GM23338 (cell line): ENCODE measurements at regions not wholly inside any gene's neighbourhood (a gene's known extent, or its start where the extent isn't known, plus 50 kb on each side); places are given as distances from the start of the nearest gene placed in this dataset.

ENCODE experiments used
- ATAC-seq: fragments of 200-7000 bp; cut with Tn5 transposase; 3 replicates; pipeline ENCODE4 v1.9.1; 2020
- DNase-seq: peaks from one replicate; pipeline ENCODE4 v3.0.0-alpha.2; 2015; ENCODE audit warnings: low spot score
- H2AFZ ChIP-seq: fragments of 200-600 bp; sonication (generic); 2 replicates; pipeline ENCODE4 v1.8.0; 2016; ENCODE audit warnings: antibody characterized with exemption, mild to moderate bottlenecking, moderate library complexity
- H3F3A ChIP-seq: fragments of 200-600 bp; sonication (generic); replicated peaks from 2 replicates; pipeline ENCODE4 v1.8.0; 2017; ENCODE audit warnings: antibody characterized with exemption, mixed run types, low read depth
- H3K27ac ChIP-seq: fragments of 200-600 bp; sonication (generic); 2 replicates; pipeline ENCODE4 v1.6.1; 2016; ENCODE audit warnings: low read depth
- H3K27me3 ChIP-seq: fragments of 200-600 bp; sonication (generic); 2 replicates; pipeline ENCODE4 v1.8.0; 2016; ENCODE audit warnings: mild to moderate bottlenecking, mixed run types, moderate library complexity; ENCODE audit not compliant: insufficient read depth
- H3K36me3 ChIP-seq: fragments of 200-600 bp; sonication (generic); 2 replicates; pipeline ENCODE4 v1.8.0; 2016; ENCODE audit warnings: mild to moderate bottlenecking; ENCODE audit not compliant: insufficient read depth
- H3K4me1 ChIP-seq: fragments of 200-600 bp; sonication (generic); 2 replicates; pipeline ENCODE4 v1.8.0; 2016; ENCODE audit warnings: mild to moderate bottlenecking, moderate library complexity; ENCODE audit not compliant: insufficient read depth
- H3K4me2 ChIP-seq: fragments of 200-600 bp; sonication (generic); 2 replicates; pipeline ENCODE4 v1.7.1; 2017; ENCODE audit warnings: mixed run types
- H3K4me3 ChIP-seq: fragments of 200-600 bp; sonication (generic); 2 replicates; pipeline ENCODE4 v1.6.1; 2016; ENCODE audit warnings: mixed run types
- H3K79me2 ChIP-seq: fragments of 200-600 bp; sonication (generic); replicated peaks from 2 replicates; pipeline ENCODE4 v1.8.0; 2017; ENCODE audit warnings: mild to moderate bottlenecking; ENCODE audit not compliant: insufficient read depth
- H3K9me2 ChIP-seq: fragments of 200-600 bp; sonication (generic); 2 replicates; pipeline ENCODE4 v1.8.0; 2017; ENCODE audit not compliant: insufficient read depth
- H4K20me1 ChIP-seq: fragments of 200-600 bp; sonication (generic); replicated peaks from 2 replicates; pipeline ENCODE4 v1.8.0; 2017; ENCODE audit warnings: mild to moderate bottlenecking; ENCODE audit not compliant: insufficient read depth
- H3K27ac Mint-ChIP-seq: 2 replicates; pipeline ENCODE4 v1.8.0; 2020; ENCODE audit warnings: inconsistent platforms, mild to moderate bottlenecking, moderate library complexity, mixed read lengths
- H3K27me3 Mint-ChIP-seq: 3 replicates; pipeline ENCODE4 v1.8.0; 2022; ENCODE audit warnings: low read depth, mild to moderate bottlenecking, moderate library complexity, mixed read lengths, inconsistent platforms; ENCODE audit not compliant: insufficient read depth, poor library complexity
- H3K36me3 Mint-ChIP-seq: 3 replicates; pipeline ENCODE4 v1.8.0; 2021; ENCODE audit warnings: low read depth, mild to moderate bottlenecking, inconsistent platforms, moderate library complexity, mixed read lengths
- H3K4me1 Mint-ChIP-seq: 3 replicates; pipeline ENCODE4 v1.8.0; 2020; ENCODE audit warnings: mild to moderate bottlenecking, inconsistent platforms, mixed read lengths
- H3K4me3 Mint-ChIP-seq: 3 replicates; pipeline ENCODE4 v1.8.0; 2021; ENCODE audit warnings: moderate library complexity, mild to moderate bottlenecking, inconsistent platforms, mixed read lengths
- H3K9me3 Mint-ChIP-seq: 3 replicates; pipeline ENCODE4 v1.8.0; 2020; ENCODE audit warnings: moderate library complexity, mild to moderate bottlenecking, inconsistent platforms, mixed read lengths
- CREB1 ChIP-seq: fragments of 250-450 bp; sonication (Bioruptor Pico); IDR thresholded peaks from 2 replicates; pipeline ENCODE4 v1.5.0; 2020; ENCODE audit warnings: low read depth, mild to moderate bottlenecking, moderate library complexity
- EZH2 ChIP-seq: fragments of 200-600 bp; sonication (generic); IDR thresholded peaks from one replicate; pipeline ENCODE4 v1.8.0; 2017; ENCODE audit warnings: antibody characterized with exemption, mild to moderate bottlenecking, low read depth; ENCODE audit not compliant: unreplicated experiment
- EZH2phosphoT487 ChIP-seq: fragments of 200-600 bp; sonication (generic); IDR thresholded peaks from one replicate; pipeline ENCODE4 v1.8.1; 2018; ENCODE audit warnings: antibody characterized with exemption; ENCODE audit not compliant: unreplicated experiment
- JUNB ChIP-seq: IDR thresholded peaks from one replicate; pipeline ENCODE4 v1.6.1; 2016; ENCODE audit warnings: antibody characterized with exemption; ENCODE audit not compliant: unreplicated experiment
- NANOG ChIP-seq: IDR thresholded peaks from 2 replicates; pipeline ENCODE4 v1.6.1; 2016; ENCODE audit warnings: antibody characterized with exemption, borderline replicate concordance
- STAT1 ChIP-seq: IDR thresholded peaks from one replicate; pipeline ENCODE4 v1.6.1; 2016; ENCODE audit warnings: antibody characterized with exemption; ENCODE audit not compliant: unreplicated experiment
- ZNF114 ChIP-seq: fragments of 250-450 bp; sonication (Bioruptor Pico); IDR thresholded peaks from 2 replicates; pipeline ENCODE4 v1.5.0; 2020; ENCODE audit warnings: mild to moderate bottlenecking, moderate library complexity
- ZNF331 ChIP-seq: fragments of 250-450 bp; sonication (Bioruptor Pico); IDR thresholded peaks from 2 replicates; pipeline ENCODE4 v1.5.0; 2020; ENCODE audit warnings: low read depth, mild to moderate bottlenecking, moderate library complexity
- TF ChIP-seq, protein P1 (sequence below): fragments of 250-450 bp; sonication (Bioruptor Pico); IDR thresholded peaks from 2 replicates; pipeline ENCODE4 v1.5.0; 2020; ENCODE audit warnings: mild to moderate bottlenecking, moderate library complexity
- TF ChIP-seq, protein P2 (sequence below): IDR thresholded peaks from one replicate; pipeline ENCODE4 v1.6.1; 2018; ENCODE audit warnings: antibody characterized with exemption; ENCODE audit not compliant: unreplicated experiment

GRCh38 chr7:101733713-101734475 is 83.5 kb upstream of the CUX1 start:
- H3K4me2 ChIP-seq = peak overlapping the region; percentile 70; the same call in 1 of the 2 replicates

DNA sequence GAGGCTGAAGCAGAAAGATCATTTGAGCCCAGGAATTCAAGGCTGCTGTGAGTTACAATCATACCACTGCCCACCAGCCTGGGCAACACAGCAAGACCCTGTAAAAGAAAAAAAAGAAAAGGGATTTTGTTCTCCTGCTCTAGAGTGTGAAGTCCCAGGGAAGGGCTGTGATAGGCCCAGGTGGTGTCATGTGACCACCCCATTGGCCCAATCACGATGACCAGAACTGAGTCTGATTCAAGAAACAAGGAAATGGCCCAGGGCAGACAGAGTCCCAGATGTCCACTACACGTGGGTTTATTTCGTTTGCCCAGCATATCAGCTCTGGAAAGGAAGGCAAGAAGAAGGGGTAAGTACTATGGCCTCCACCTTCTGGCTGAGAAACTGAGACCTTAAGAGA is 81.3 kb upstream of the CUX1 start:
- Mint-ChIP-seq H3K27ac (no peak overlapping the region), H3K36me3 (no peaks in the 10 kb centered on the region), H3K9me3 (no peaks in the 10 kb centered on the region), H3K4me1 (peaks cover 22% of the 10 kb centered on the region), H3K4me3 (no peak overlapping the region), H3K27me3 (peaks cover 16% of the 10 kb centered on the region)
- DNase-seq (no peak), ATAC-seq (no peak)
- peaks cover 13% of the 10 kb centered on the region; the same call in 1 of the 2 replicates for H3K4me1 ChIP-seq
- H3F3A ChIP-seq = peaks cover 4% of the 10 kb centered on the region; the same call in 1 of the 2 replicates
- H4K20me1 ChIP-seq = no peaks in the 10 kb centered on the region
- H3K79me2 ChIP-seq = no peaks in the 10 kb centered on the region
- no peaks in the 10 kb centered on the region for H3K27me3 ChIP-seq
- H3K27ac ChIP-seq = no peak overlapping the region
- no peaks in the 10 kb centered on the region for H3K36me3 ChIP-seq
- H3K4me2 ChIP-seq = no peak overlapping the region
- H2AFZ ChIP-seq = no peak overlapping the region
- H3K9me2 ChIP-seq = no peaks in the 10 kb centered on the region
- H3K4me3 ChIP-seq = no peak overlapping the region
- TF ChIP-seq NANOG (no peak), STAT1 (no peak), JUNB (no peak), ZNF114 (no peak), ZNF331 (CRISPR knock-in tag) (no peak), EZH2 (no peak)
- TF ChIP-seq, protein P1, sequence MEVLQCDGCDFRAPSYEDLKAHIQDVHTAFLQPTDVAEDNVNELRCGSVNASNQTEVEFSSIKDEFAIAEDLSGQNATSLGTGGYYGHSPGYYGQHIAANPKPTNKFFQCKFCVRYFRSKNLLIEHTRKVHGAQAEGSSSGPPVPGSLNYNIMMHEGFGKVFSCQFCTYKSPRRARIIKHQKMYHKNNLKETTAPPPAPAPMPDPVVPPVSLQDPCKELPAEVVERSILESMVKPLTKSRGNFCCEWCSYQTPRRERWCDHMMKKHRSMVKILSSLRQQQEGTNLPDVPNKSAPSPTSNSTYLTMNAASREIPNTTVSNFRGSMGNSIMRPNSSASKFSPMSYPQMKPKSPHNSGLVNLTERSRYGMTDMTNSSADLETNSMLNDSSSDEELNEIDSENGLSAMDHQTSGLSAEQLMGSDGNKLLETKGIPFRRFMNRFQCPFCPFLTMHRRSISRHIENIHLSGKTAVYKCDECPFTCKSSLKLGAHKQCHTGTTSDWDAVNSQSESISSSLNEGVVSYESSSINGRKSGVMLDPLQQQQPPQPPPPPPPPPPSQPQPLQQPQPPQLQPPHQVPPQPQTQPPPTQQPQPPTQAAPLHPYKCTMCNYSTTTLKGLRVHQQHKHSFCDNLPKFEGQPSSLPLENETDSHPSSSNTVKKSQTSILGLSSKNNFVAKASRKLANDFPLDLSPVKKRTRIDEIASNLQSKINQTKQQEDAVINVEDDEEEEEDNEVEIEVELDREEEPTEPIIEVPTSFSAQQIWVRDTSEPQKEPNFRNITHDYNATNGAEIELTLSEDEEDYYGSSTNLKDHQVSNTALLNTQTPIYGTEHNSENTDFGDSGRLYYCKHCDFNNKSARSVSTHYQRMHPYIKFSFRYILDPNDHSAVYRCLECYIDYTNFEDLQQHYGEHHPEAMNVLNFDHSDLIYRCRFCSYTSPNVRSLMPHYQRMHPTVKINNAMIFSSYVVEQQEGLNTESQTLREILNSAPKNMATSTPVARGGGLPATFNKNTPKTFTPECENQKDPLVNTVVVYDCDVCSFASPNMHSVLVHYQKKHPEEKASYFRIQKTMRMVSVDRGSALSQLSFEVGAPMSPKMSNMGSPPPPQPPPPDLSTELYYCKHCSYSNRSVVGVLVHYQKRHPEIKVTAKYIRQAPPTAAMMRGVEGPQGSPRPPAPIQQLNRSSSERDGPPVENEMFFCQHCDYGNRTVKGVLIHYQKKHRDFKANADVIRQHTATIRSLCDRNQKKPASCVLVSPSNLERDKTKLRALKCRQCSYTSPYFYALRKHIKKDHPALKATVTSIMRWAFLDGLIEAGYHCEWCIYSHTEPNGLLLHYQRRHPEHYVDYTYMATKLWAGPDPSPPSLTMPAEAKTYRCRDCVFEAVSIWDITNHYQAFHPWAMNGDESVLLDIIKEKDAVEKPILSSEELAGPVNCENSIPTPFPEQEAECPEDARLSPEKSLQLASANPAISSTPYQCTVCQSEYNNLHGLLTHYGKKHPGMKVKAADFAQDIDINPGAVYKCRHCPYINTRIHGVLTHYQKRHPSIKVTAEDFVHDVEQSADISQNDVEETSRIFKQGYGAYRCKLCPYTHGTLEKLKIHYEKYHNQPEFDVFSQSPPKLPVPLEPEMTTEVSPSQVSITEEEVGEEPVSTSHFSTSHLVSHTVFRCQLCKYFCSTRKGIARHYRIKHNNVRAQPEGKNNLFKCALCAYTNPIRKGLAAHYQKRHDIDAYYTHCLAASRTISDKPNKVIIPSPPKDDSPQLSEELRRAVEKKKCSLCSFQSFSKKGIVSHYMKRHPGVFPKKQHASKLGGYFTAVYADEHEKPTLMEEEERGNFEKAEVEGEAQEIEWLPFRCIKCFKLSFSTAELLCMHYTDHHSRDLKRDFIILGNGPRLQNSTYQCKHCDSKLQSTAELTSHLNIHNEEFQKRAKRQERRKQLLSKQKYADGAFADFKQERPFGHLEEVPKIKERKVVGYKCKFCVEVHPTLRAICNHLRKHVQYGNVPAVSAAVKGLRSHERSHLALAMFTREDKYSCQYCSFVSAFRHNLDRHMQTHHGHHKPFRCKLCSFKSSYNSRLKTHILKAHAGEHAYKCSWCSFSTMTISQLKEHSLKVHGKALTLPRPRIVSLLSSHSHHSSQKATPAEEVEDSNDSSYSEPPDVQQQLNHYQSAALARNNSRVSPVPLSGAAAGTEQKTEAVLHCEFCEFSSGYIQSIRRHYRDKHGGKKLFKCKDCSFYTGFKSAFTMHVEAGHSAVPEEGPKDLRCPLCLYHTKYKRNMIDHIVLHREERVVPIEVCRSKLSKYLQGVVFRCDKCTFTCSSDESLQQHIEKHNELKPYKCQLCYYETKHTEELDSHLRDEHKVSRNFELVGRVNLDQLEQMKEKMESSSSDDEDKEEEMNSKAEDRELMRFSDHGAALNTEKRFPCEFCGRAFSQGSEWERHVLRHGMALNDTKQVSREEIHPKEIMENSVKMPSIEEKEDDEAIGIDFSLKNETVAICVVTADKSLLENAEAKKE (CRISPR knock-in tag) = no peak

More at GRCh38 chr7:101733713-101734475, 83.5 kb upstream of the CUX1 start:
- TF ChIP-seq CREB1 (CRISPR knock-in tag) (peak; percentile 40; the same call in 1 of the 2 replicates), NANOG (no peak), EZH2phosphoT487 (no peak), EZH2 (no peak), ZNF114 (no peak)
- TF ChIP-seq, protein P2, sequence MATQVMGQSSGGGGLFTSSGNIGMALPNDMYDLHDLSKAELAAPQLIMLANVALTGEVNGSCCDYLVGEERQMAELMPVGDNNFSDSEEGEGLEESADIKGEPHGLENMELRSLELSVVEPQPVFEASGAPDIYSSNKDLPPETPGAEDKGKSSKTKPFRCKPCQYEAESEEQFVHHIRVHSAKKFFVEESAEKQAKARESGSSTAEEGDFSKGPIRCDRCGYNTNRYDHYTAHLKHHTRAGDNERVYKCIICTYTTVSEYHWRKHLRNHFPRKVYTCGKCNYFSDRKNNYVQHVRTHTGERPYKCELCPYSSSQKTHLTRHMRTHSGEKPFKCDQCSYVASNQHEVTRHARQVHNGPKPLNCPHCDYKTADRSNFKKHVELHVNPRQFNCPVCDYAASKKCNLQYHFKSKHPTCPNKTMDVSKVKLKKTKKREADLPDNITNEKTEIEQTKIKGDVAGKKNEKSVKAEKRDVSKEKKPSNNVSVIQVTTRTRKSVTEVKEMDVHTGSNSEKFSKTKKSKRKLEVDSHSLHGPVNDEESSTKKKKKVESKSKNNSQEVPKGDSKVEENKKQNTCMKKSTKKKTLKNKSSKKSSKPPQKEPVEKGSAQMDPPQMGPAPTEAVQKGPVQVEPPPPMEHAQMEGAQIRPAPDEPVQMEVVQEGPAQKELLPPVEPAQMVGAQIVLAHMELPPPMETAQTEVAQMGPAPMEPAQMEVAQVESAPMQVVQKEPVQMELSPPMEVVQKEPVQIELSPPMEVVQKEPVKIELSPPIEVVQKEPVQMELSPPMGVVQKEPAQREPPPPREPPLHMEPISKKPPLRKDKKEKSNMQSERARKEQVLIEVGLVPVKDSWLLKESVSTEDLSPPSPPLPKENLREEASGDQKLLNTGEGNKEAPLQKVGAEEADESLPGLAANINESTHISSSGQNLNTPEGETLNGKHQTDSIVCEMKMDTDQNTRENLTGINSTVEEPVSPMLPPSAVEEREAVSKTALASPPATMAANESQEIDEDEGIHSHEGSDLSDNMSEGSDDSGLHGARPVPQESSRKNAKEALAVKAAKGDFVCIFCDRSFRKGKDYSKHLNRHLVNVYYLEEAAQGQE = no peak
- H3K4me3 Mint-ChIP-seq = no peak overlapping the region
- Histone ChIP-seq H3K79me2 (no peaks in the 10 kb centered on the region), H3K9me2 (no peaks in the 10 kb centered on the region), H3K36me3 (no peaks in the 10 kb centered on the region), H3K27ac (peak overlapping the region; percentile 63), H3K27me3 (no peaks in the 10 kb centered on the region), H4K20me1 (no peaks in the 10 kb centered on the region), H3F3A (peaks cover 4% of the 10 kb centered on the region; the same call in 1 of the 2 replicates), H3K4me1 (peaks cover 13% of the 10 kb centered on the region; the same call in 1 of the 2 replicates), H3K4me3 (peak overlapping the region; percentile 40), H2AFZ (peak overlapping the region; percentile 96)
- ATAC-seq = peak; percentile 94
- peak; percentile 85 for DNase-seq
- H3K9me3 Mint-ChIP-seq = no peaks in the 10 kb centered on the region
- peaks cover 11% of the 10 kb centered on the region for H3K27me3 Mint-ChIP-seq
- peaks cover 22% of the 10 kb centered on the region for H3K4me1 Mint-ChIP-seq
- H3K36me3 Mint-ChIP-seq = no peaks in the 10 kb centered on the region
- peak overlapping the region; percentile 15; the same call in 1 of the 2 replicates for H3K27ac Mint-ChIP-seq
